Lower lobe of right lung (tissue), 2 donors: ENCODE measurements at regions not wholly inside any gene's neighbourhood (a gene's known extent, or its start where the extent isn't known, plus 50 kb on each side); places are given as distances from the start of the nearest gene placed in this dataset.

Experiments used
- ATAC-seq, 2 donors: fragments of 200-7000 bp; cut with Tn5 transposase; one replicate each; pipeline ENCODE4 v1.9.1; 2020 to 2022; ENCODE audit warnings: mild to moderate bottlenecking in 2 of 2, moderate library complexity in 2 of 2
- DNase-seq: peaks from one replicate; pipeline ENCODE4 v3.0.0-alpha.2; 2020
- H3K27ac ChIP-seq: fragments of 200-600 bp; one replicate; pipeline ENCODE4 v1.8.0; 2022
- H3K27me3 ChIP-seq: fragments of 200-600 bp; one replicate; pipeline ENCODE4 v1.8.0; 2022; ENCODE audit warnings: low read depth
- H3K36me3 ChIP-seq: fragments of 200-600 bp; one replicate; pipeline ENCODE4 v1.8.0; 2022; ENCODE audit warnings: mild to moderate bottlenecking
- H3K4me1 ChIP-seq: fragments of 200-600 bp; one replicate; pipeline ENCODE4 v1.8.0; 2022
- H3K4me3 ChIP-seq: fragments of 200-600 bp; one replicate; pipeline ENCODE4 v1.8.0; 2022; ENCODE audit warnings: mild to moderate bottlenecking
- H3K9me3 ChIP-seq: fragments of 200-600 bp; one replicate; pipeline ENCODE4 v1.8.0; 2022
- intact Hi-C: fragments of 100-400 bp; cut with DNase I; formaldehyde crosslinking; loops from one replicate; pipeline ENCODE4 v1.11.0; 2022
- TF ChIP-seq, protein P1 (sequence below): fragments of 200-600 bp; IDR thresholded peaks from one replicate; pipeline ENCODE4 v1.8.0; 2022; ENCODE audit warnings: antibody characterized with exemption, mild to moderate bottlenecking
- donor health status: DM: no; HTN: yes; CAD: no; lungs with severe emphysema.

DNA sequence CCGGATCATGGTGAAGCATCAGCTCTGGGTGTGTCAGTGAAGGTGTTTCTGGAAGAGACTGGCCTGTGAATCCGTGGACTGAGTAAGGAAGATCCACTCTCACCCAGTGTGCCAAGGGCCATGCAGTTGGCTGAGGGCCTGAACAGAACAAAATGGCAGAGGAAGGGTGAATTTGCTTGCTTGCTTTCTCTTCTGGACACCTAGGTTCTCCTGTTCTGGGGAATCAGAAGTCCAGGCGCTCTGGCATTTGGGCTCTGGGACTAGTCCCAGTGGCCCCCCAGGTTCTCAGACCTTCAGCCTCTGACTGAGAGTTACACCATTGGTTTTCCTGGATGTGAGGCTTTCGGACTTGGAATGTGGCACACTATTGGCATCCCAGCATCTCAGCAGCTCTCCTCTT lies 1170.8 kb downstream of the TBC1D22A start:
- TF ChIP-seq, protein P1, sequence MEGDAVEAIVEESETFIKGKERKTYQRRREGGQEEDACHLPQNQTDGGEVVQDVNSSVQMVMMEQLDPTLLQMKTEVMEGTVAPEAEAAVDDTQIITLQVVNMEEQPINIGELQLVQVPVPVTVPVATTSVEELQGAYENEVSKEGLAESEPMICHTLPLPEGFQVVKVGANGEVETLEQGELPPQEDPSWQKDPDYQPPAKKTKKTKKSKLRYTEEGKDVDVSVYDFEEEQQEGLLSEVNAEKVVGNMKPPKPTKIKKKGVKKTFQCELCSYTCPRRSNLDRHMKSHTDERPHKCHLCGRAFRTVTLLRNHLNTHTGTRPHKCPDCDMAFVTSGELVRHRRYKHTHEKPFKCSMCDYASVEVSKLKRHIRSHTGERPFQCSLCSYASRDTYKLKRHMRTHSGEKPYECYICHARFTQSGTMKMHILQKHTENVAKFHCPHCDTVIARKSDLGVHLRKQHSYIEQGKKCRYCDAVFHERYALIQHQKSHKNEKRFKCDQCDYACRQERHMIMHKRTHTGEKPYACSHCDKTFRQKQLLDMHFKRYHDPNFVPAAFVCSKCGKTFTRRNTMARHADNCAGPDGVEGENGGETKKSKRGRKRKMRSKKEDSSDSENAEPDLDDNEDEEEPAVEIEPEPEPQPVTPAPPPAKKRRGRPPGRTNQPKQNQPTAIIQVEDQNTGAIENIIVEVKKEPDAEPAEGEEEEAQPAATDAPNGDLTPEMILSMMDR = no peak
- H3K4me3 ChIP-seq = no peak overlapping the region
- H3K4me1 ChIP-seq = no peaks in the 10 kb centered on the region
- H3K27ac ChIP-seq = no peak overlapping the region
- peaks cover 7% of the 10 kb centered on the region for H3K9me3 ChIP-seq
- no peak for ATAC-seq
- intact Hi-C loops = no loop called here
- H3K36me3 ChIP-seq = no peaks in the 10 kb centered on the region
- peaks cover 3% of the 10 kb centered on the region for H3K27me3 ChIP-seq
- DNase-seq = no peak

DNA sequence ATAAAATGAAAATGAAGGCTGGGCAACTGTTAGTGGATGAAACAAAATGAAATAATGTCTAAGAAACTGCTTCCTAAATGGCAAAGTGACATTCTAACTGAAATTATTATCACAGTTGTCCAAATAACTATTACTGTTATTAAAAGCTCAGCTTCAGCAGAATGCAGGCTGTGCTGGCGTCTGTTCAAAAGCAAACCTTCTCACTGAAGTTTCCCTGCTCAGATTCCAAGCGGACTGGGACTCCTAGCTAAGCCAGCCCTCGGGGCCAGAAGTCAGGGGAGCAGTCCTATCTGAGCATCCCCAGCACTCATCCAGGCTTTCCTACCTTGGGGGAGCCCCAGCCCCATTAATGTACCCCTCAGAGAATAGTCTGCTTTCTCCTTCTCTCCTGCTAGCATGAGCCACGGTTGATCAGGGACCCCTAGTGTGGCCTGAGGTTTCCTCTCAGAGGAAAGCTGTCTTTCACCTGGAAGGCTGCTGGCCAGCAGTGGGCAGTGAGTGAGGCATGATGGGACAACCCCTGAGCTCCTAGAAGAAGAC lies 1167.3 kb downstream of the TBC1D22A start:
- H3K36me3 ChIP-seq = no peaks in the 10 kb centered on the region
- H3K9me3 ChIP-seq = no peaks in the 10 kb centered on the region
- no peak overlapping the region for H3K27ac ChIP-seq
- DNase-seq (no peak), ATAC-seq (no peak)
- H3K4me3 ChIP-seq = no peak overlapping the region
- intact Hi-C loops = no loop called here
- H3K27me3 ChIP-seq = peaks cover 3% of the 10 kb centered on the region
- TF ChIP-seq, protein P1 = no peak
- H3K4me1 ChIP-seq = no peaks in the 10 kb centered on the region

DNA sequence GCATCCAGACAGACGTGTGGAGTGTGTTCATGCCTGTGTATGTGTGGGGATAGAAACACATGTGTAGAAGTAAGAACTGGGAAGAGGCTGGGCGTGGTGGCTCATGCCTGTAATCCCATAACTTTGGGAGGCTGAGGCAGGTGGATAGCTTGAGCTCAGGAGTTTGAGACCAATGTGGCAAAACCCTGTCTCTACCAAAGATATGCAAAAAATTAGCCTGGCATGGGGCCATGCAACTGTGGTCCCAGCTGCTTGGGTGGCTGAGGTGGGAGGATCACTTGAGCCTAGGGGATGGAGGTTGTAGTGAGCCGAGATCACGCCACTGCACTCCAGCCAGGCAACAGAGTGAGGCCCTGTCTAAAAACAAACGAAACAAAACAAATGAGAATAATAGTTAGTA lies 1166.6 kb downstream of the TBC1D22A start:
- intact Hi-C loops = no loop called here
- Histone ChIP-seq H3K36me3 (no peaks in the 10 kb centered on the region), H3K27me3 (peaks cover 3% of the 10 kb centered on the region), H3K9me3 (no peaks in the 10 kb centered on the region), H3K27ac (no peak overlapping the region), H3K4me1 (no peaks in the 10 kb centered on the region), H3K4me3 (no peak overlapping the region)
- DNase-seq = no peak
- ATAC-seq = no peak
- TF ChIP-seq, protein P1 = no peak

DNA sequence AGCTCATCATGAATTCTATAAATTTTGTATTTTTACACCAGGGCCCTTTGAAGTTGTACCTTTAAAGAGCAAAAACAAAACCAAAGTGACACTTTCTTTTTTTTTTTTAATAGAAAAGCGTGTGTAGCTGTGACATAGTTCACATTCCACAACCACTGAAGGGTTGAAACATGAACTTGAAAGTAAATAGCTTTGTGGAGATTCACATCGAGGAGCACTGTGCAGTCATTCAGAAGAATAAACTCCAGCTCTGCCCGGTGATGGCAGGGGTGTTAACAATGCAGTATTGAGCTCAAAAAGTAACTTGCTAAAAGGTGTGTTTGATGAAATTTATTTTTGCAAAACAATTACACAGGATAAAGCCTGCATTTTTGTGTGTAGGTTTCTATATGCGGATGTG lies 1166.2 kb downstream of the TBC1D22A start:
- H3K9me3 ChIP-seq = no peaks in the 10 kb centered on the region
- peaks cover 3% of the 10 kb centered on the region for H3K27me3 ChIP-seq
- DNase-seq = no peak
- H3K4me1 ChIP-seq = no peaks in the 10 kb centered on the region
- ATAC-seq = no peak
- intact Hi-C loops = no loop called here
- H3K27ac ChIP-seq = no peak overlapping the region
- TF ChIP-seq, protein P1 = no peak
- no peaks in the 10 kb centered on the region for H3K36me3 ChIP-seq
- no peak overlapping the region for H3K4me3 ChIP-seq

DNA sequence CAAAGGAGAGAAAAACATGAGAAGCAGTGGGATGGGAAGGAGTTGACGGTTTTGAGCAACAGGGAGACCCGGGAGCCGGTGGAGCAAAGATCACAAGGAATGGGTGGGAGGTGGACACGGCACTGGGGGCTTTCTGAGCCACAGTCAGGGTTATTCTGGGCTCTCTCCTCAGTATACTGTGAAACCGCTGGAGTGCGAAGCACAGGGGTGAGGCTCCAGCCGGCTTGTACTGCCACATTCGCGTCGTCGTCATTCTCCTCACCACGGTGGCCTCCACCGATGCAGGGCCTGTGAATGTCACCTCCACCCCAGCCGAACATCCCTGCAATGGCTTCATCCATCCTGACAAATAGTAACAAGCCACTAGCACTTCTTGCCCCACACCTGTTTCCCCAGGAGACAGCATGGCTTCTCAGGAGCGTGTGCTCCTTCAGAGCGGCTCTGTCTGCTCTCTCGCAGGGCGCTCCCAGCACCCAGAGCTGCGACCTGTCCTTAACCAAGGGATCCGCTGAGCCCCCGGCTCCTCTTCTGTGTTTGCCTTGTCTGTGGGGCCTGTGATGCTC lies 1165.3 kb downstream of the TBC1D22A start:
- H3K4me1 ChIP-seq = no peaks in the 10 kb centered on the region
- intact Hi-C loops = no loop called here
- no peaks in the 10 kb centered on the region for H3K9me3 ChIP-seq
- no peak overlapping the region for H3K4me3 ChIP-seq
- ATAC-seq (no peak), DNase-seq (no peak)
- TF ChIP-seq, protein P1 = no peak
- no peak overlapping the region for H3K27ac ChIP-seq
- H3K27me3 ChIP-seq = peaks cover 3% of the 10 kb centered on the region
- H3K36me3 ChIP-seq = no peaks in the 10 kb centered on the region
